Epithelial cell of esophagus (primary cell): ENCODE measurements at regions not wholly inside any gene's neighbourhood (a gene's known extent, or its start where the extent isn't known, plus 50 kb on each side); places are given as distances from the start of the nearest gene placed in this dataset.
"Not testable (repeated sequence)": the region's sequence is repeated elsewhere in the genome, so short reads cannot be mapped to it uniquely, and the experiment has no call there.

ENCODE experiments used
- DNase-seq: peaks from one replicate; pipeline ENCODE4 v3.0.0; 2010; ENCODE audit warnings: low read depth
- H3K4me3 ChIP-seq: 2 replicates; pipeline ENCODE4 v1.5.1; 2011; ENCODE audit warnings: mild to moderate bottlenecking, low read length, control low read depth
- CTCF ChIP-seq: IDR thresholded peaks from 2 replicates; pipeline ENCODE4 v1.5.1; 2011; ENCODE audit warnings: low read depth, mild to moderate bottlenecking, low read length, control low read depth, inconsistent platforms; ENCODE audit not compliant: insufficient read depth; ENCODE audit errors: missing control alignments

GRCh38 chr6:134667111-134667510, 282.8 kb downstream of the ALDH8A1 start:
- no peak for TF ChIP-seq CTCF
- DNase-seq: no peak
- H3K4me3 ChIP-seq: no peak overlapping the region

DNA sequence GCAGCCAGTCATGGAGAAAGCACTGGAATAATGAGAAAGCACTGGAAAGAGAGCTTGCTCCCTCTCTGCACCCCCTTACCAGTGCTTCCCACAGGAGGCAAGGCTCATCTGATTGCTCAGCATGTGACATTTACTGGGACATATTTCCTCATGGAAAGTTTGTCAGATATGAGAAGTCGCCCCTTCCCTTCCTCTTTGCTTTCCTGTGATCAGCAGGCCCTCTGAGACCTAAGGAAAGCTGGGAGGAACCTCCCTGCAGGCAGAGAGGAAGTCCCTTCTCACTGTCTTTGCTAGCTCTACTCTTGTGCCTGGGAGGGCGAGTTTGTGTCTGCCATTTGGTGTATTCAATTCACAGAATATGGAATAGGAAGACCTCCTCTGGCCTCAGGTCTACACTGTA, 283.8 kb downstream of the ALDH8A1 start:
- no peak for DNase-seq
- no peak for TF ChIP-seq CTCF
- H3K4me3 ChIP-seq: no peak overlapping the region

DNA sequence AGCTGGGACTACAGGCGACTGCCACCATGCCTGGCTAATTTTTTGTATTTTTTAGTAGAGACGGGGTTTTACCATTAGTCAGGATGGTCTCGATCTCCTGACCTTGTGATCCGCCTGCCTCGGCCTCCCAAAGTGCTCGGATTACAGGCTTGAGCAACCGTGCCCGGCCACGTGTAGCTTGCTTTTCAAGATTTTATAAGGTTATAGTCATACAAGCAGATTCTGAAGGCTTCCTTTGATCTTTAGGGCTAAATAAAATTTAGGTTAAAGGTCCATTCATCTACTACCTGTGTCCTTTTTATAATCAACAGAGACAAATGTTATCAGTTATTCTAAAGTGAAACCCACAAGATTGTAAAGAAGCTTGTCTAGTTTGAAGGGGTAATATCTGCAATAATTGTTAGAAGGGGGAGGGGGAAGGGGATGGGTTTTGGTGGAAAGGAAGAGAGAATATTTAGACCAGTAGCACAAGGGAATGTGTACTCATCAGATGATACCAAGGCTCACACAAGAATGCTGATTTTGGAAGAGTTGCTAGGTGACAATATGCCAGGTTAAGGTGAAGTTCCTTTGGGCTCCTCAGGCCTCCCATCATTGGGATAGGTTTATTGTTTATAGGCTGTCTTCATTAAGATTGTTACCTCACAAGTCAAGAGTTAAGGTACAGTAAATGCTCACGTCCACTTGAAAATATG, 284.7 kb downstream of the ALDH8A1 start:
- DNase-seq: no peak
- H3K4me3 ChIP-seq: no peak overlapping the region
- no peak for TF ChIP-seq CTCF

GRCh38 chr6:134663800-134664535, 285.9 kb downstream of the ALDH8A1 start:
- no peak overlapping the region for H3K4me3 ChIP-seq
- no peak for TF ChIP-seq CTCF
- no peak for DNase-seq

DNA sequence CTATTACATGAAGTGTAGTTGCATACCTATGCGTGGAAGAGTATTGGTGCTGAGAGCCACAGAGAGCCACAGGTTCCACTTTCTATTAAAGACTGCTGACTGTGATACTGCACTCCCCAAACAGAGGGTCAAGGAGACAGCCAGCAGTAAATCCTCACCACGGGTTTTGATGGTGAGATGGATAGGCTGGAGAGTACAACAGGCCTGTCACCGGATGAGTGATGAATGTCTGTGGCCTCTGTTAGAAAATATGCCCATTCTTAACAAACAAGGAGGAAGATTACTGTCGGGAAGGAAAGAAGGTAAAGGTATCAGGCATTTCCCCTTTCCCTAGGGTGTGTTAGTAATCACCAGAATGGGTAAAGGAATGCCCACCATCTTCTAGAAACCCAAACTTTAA, 286.5 kb downstream of the ALDH8A1 start:
- DNase-seq: no peak
- TF ChIP-seq CTCF: no peak

DNA sequence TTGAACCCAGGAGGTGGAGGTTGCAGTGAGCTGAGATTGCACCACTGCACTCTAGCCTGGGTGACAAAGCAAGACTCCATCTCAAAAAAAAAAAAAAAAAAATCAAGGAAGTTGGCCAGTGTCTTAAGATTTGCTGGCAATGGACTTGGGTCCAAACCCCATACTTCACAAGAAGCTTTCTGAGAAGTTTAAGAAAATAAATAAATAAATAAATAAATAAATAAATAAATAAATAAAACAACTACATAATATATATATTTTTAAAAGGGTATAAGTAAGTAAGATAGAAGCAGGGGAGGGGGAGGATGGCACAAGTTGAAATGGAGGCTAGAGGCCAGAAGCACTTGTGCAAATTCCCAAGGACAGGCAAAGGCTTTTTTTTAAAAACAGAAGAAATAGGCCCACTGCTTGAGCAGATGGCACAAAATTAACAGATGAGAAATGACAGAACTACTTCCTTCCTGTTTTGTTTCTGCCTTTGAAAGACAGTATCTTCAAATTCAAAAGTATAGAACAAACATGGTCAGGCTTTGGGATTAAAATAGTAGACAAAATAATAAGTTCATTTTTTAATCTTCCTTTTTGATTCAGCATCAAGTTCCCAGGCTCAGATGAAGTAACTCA, 287.7 kb downstream of the ALDH8A1 start:
- DNase-seq: no peak
- TF ChIP-seq CTCF: no peak
- H3K4me3 ChIP-seq: no peak overlapping the region

More for the DNA sequence above, 286.5 kb downstream of the ALDH8A1 start:
- H3K4me3 ChIP-seq: no peak overlapping the region

DNA sequence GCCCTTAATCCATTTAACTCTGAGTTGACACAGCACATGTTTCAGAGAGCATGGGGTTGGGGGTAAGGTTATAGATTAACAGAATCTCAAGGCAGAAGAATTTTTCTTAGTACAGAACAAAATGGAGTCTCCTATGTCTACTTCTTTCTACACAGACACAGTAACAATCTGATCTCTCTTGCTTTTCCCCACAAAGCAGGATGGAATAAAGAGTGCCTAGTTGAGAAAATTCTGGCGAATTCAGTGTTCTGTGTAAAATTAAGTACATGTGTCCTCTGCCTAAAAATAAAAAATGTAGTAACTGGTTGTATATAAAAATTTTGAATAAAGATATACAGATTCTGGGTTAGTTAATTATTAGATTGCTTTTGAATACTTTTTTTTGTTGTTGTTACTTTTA, 290.0 kb downstream of the ALDH8A1 start:
- H3K4me3 ChIP-seq, DNase-seq: not testable (repeated sequence)
